Fibroblast of the aortic adventitia (primary cell): ENCODE measurements at regions not wholly inside any gene's neighbourhood (a gene's known extent, or its start where the extent isn't known, plus 50 kb on each side); places are given as distances from the start of the nearest gene placed in this dataset.
"Not testable (repeated sequence)": the region's sequence is repeated elsewhere in the genome, so short reads cannot be mapped to it uniquely, and the experiment has no call there.

ENCODE experiments used
- DNase-seq: peaks from one replicate; pipeline ENCODE4 v3.0.0-alpha.2; 2010; ENCODE audit warnings: low read depth
- H3K4me3 ChIP-seq: 2 replicates; pipeline ENCODE4 v1.5.1; 2011; ENCODE audit warnings: low read depth, mild to moderate bottlenecking, control low read depth, low read length, moderate library complexity
- CTCF ChIP-seq: IDR thresholded peaks from 2 replicates; pipeline ENCODE4 v1.5.1; 2011; ENCODE audit warnings: mild to moderate bottlenecking, low read length, control low read depth, inconsistent platforms; ENCODE audit not compliant: insufficient read depth

- TF ChIP-seq CTCF: no peak
- H3K4me3 ChIP-seq: no peak overlapping the region
- no peak for DNase-seq
Observed at GRCh38 chr10:55800602-55801352, 560.3 kb downstream of the ZWINT start.

GRCh38 chr10:55793024-55793423 is 568.0 kb downstream of the ZWINT start:
- TF ChIP-seq CTCF: no peak
- DNase-seq: no peak
- no peak overlapping the region for H3K4me3 ChIP-seq

DNA sequence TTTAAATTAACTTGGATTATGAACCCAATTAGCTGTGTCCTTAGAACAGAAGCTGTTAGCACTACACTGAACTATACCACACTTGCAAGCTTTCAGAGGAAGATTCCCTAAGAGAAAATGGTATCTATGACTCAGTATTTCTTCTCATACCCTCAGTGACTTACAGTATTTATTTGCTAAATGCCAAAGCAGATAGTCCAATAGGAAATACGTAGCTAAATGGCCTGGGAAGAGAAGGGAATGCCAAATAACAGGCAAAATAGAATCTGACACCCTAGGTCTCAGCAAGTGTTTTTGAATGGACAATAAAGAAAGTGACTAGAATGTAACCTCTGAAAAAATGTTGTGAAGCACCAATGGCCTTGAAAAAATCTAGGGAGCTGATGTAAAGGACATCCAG is 570.8 kb downstream of the ZWINT start:
- not testable (repeated sequence) for H3K4me3 ChIP-seq, DNase-seq

- no peak for TF ChIP-seq CTCF
- no peak for DNase-seq
- H3K4me3 ChIP-seq: no peak overlapping the region
Observed at GRCh38 chr10:55786461-55787050, 574.5 kb downstream of the ZWINT start.

DNA sequence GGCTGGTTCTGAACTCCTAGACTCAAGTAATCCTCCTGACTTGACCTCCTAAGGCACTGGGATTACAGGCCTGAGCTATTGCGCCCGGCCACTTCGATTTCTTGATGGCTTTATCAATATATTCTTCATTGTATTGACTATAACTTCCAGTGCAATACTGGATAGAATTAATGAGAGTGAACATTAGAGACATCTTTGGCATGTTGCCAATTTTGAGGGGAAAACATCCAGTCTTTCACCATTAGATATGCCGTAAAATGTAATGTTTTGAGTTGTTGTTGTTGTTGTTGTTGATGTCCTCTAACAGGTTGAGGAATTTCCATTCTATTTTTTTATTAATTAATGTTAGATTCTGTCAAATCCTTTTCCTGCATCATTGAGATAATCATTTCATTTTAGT is 578.9 kb downstream of the ZWINT start:
- no peak overlapping the region for H3K4me3 ChIP-seq

GRCh38 chr10:55766212-55766611 is 594.8 kb downstream of the ZWINT start:
- TF ChIP-seq CTCF: no peak
- DNase-seq: no peak
- H3K4me3 ChIP-seq: no peak overlapping the region

More for the DNA sequence above, 578.9 kb downstream of the ZWINT start:
- no peak for TF ChIP-seq CTCF
- no peak for DNase-seq

GRCh38 chr10:55750458-55750857 is 610.6 kb downstream of the ZWINT start:
- DNase-seq: no peak
- no peak overlapping the region for H3K4me3 ChIP-seq
- TF ChIP-seq CTCF: no peak
